PC-3 (cell line): ENCODE measurements at regions not wholly inside any gene's neighbourhood (a gene's known extent, or its start where the extent isn't known, plus 50 kb on each side); places are given as distances from the start of the nearest gene placed in this dataset.

Experiments
- ATAC-seq: fragments of 200-7000 bp; cut with Tn5 transposase; 2 replicates; pipeline ENCODE4 v1.9.1; 2020; ENCODE audit warnings: mild to moderate bottlenecking, moderate library complexity
- BruUV-seq: library from RNA; stranded (reverse); fragments of 400-500 nt; replicated peaks from 2 replicates; lab custom pipeline; 2021; lab: Mats Ljungman, UMichigan
- CTCF ChIA-PET: fragments of 300-600 bp; sonication (Branson Sonifier 250); formaldehyde crosslinking; loops from one replicate; lab custom pipeline; 2022; ENCODE audit warnings: antibody characterized with exemption; lab: Charles Lee
- POLR2A ChIA-PET: fragments of 300-600 bp; sonication (Branson Sonifier 250); formaldehyde crosslinking; loops from one replicate; lab custom pipeline; 2022; ENCODE audit warnings: antibody characterized with exemption; ENCODE audit not compliant: unreplicated experiment; lab: Charles Lee
- DNase-seq: peaks from one replicate; pipeline ENCODE4 v3.0.0-alpha.2; 2015
- H2AFZ ChIP-seq: fragments of 300-600 bp; sonication (generic); 2 replicates; pipeline ENCODE4 v1.6.0; 2016; ENCODE audit warnings: antibody characterized with exemption, low read length
- H3F3A ChIP-seq: fragments of 300-600 bp; sonication (generic); one replicate; pipeline ENCODE4 v1.6.0; 2017; ENCODE audit warnings: antibody characterized with exemption, low read length, control low read depth, mild to moderate bottlenecking; ENCODE audit not compliant: unreplicated experiment
- H3K27ac ChIP-seq: fragments of 300-600 bp; sonication (generic); 2 replicates; pipeline ENCODE4 v1.5.1; 2016; ENCODE audit warnings: mild to moderate bottlenecking, low read length
- H3K27me3 ChIP-seq: fragments of 300-600 bp; sonication (generic); 2 replicates; pipeline ENCODE4 v1.6.1; 2016; ENCODE audit warnings: low read length, mixed read lengths
- H3K36me3 ChIP-seq: fragments of 300-600 bp; sonication (generic); 2 replicates; pipeline ENCODE4 v1.6.1; 2016; ENCODE audit warnings: low read depth, mixed run types, low read length, mixed read lengths
- H3K4me1 ChIP-seq: fragments of 300-600 bp; sonication (generic); 2 replicates; pipeline ENCODE4 v1.5.1; 2016; ENCODE audit warnings: low read length; ENCODE audit not compliant: insufficient read depth
- H3K4me2 ChIP-seq: fragments of 300-600 bp; sonication (generic); 2 replicates; pipeline ENCODE4 v1.6.0; 2016; ENCODE audit warnings: low read length
- H3K4me3 ChIP-seq: fragments of 300-600 bp; sonication (generic); 2 replicates; pipeline ENCODE4 v1.5.1; 2016; ENCODE audit warnings: mild to moderate bottlenecking, low read length, mixed read lengths
- H3K79me2 ChIP-seq: fragments of 300-600 bp; sonication (generic); 2 replicates; pipeline ENCODE4 v1.6.1; 2017; ENCODE audit warnings: low read length, mixed read lengths
- H3K9ac ChIP-seq: fragments of 300-600 bp; sonication (generic); 2 replicates; pipeline ENCODE4 v1.6.0; 2016; ENCODE audit warnings: mild to moderate bottlenecking, low read length
- H3K9me2 ChIP-seq: fragments of 300-600 bp; sonication (generic); replicated peaks from 2 replicates; pipeline ENCODE4 v1.6.1; 2016; ENCODE audit warnings: mixed run types, low read length, mixed read lengths
- H3K9me3 ChIP-seq: fragments of 300-600 bp; sonication (generic); 2 replicates; pipeline ENCODE4 v1.6.1; 2016; ENCODE audit warnings: low read length, mixed read lengths
- H4K20me1 ChIP-seq: fragments of 300-600 bp; sonication (generic); 2 replicates; pipeline ENCODE4 v1.6.1; 2016; ENCODE audit warnings: low read length, mixed read lengths
- CTCF ChIP-seq: fragments of 300-600 bp; sonication (generic); conservative IDR thresholded peaks from 2 replicates; pipeline ENCODE4 v1.5.1; 2017; ENCODE audit warnings: antibody characterized with exemption, low read depth, mild to moderate bottlenecking, low read length
- EZH2 ChIP-seq: fragments of 300-600 bp; sonication (generic); IDR thresholded peaks from one replicate; pipeline ENCODE4 v1.6.1; 2017; ENCODE audit warnings: antibody characterized with exemption, mild to moderate bottlenecking, low read length; ENCODE audit not compliant: unreplicated experiment
- EZH2phosphoT487 ChIP-seq: fragments of 300-600 bp; sonication (generic); IDR thresholded peaks from 2 replicates; pipeline ENCODE4 v1.6.1; 2018; ENCODE audit warnings: mild to moderate bottlenecking, antibody characterized with exemption, low read length, borderline replicate concordance
- intact Hi-C: fragments of 100-400 bp; cut with micrococcal nuclease; formaldehyde crosslinking; loops from 2 replicates; pipeline ENCODE4 v1.9.0; 2023

- BruUV-seq: no TSS peak
- intact Hi-C loops: no loop called here
- Histone ChIP-seq H3K4me2 (no peak overlapping the region), H3F3A (no peaks in the 10 kb centered on the region), H3K4me3 (no peak overlapping the region), H4K20me1 (no peaks in the 10 kb centered on the region), H3K4me1 (peaks cover 8% of the 10 kb centered on the region), H3K9ac (no peak overlapping the region), H3K27me3 (no peaks in the 10 kb centered on the region), H2AFZ (no peak overlapping the region), H3K27ac (no peak overlapping the region), H3K79me2 (no peaks in the 10 kb centered on the region), H3K36me3 (no peaks in the 10 kb centered on the region), H3K9me3 (no peaks in the 10 kb centered on the region), H3K9me2 (no peaks in the 10 kb centered on the region)
- DNase-seq (no peak), ATAC-seq (no peak)
- ChIA-PET CTCF (no interaction called here), POLR2A (no interaction called here)
- TF ChIP-seq EZH2phosphoT487 (no peak), EZH2 (no peak), CTCF (no peak)
Observed at GRCh38 chr7:41297166-41297565, 405.7 kb downstream of the INHBA start.

GRCh38 chr7:41295455-41295815 lies 407.5 kb downstream of the INHBA start:
- no peaks in the 10 kb centered on the region for H4K20me1 ChIP-seq
- no peaks in the 10 kb centered on the region for H3K79me2 ChIP-seq
- no peaks in the 10 kb centered on the region for H3K27me3 ChIP-seq
- TF ChIP-seq CTCF (no peak), EZH2 (no peak), EZH2phosphoT487 (no peak)
- no peaks in the 10 kb centered on the region for H3F3A ChIP-seq
- intact Hi-C loops: no loop called here
- no TSS peak for BruUV-seq
- no peak overlapping the region for H3K27ac ChIP-seq
- no peak overlapping the region for H3K4me2 ChIP-seq
- ChIA-PET POLR2A (no interaction called here), CTCF (no interaction called here)
- no peak overlapping the region for H3K9ac ChIP-seq
- H3K4me1 ChIP-seq: peaks cover 15% of the 10 kb centered on the region
- no peak overlapping the region for H3K4me3 ChIP-seq
- no peaks in the 10 kb centered on the region for H3K9me3 ChIP-seq
- H3K9me2 ChIP-seq: no peaks in the 10 kb centered on the region
- no peak for DNase-seq
- no peak overlapping the region for H2AFZ ChIP-seq
- ATAC-seq: no peak
- no peaks in the 10 kb centered on the region for H3K36me3 ChIP-seq

GRCh38 chr7:41294556-41295454 lies 408.1 kb downstream of the INHBA start:
- H3K4me3 ChIP-seq: no peak overlapping the region
- H3K4me2 ChIP-seq: no peak overlapping the region
- peaks cover 15% of the 10 kb centered on the region for H3K4me1 ChIP-seq
- H2AFZ ChIP-seq: no peak overlapping the region
- no peak for TF ChIP-seq EZH2
- TF ChIP-seq EZH2phosphoT487: no peak
- TF ChIP-seq CTCF: no peak
- CTCF ChIA-PET: no interaction called here
- DNase-seq: no peak
- no peak overlapping the region for H3K27ac ChIP-seq
- H3K9ac ChIP-seq: no peak overlapping the region
- no peaks in the 10 kb centered on the region for H3K79me2 ChIP-seq
- intact Hi-C loops: loop anchor here (5.0 kb wide), 1 partner anchor 132 kb away; no protein-coding TSS in a partner anchor
- H3F3A ChIP-seq: no peaks in the 10 kb centered on the region
- no peak for ATAC-seq
- H3K36me3 ChIP-seq: no peaks in the 10 kb centered on the region
- POLR2A ChIA-PET: no interaction called here
- H3K9me3 ChIP-seq: no peaks in the 10 kb centered on the region
- no TSS peak for BruUV-seq
- H4K20me1 ChIP-seq: no peaks in the 10 kb centered on the region
- H3K9me2 ChIP-seq: no peaks in the 10 kb centered on the region
- H3K27me3 ChIP-seq: no peaks in the 10 kb centered on the region
